ENCODE measurements at regions not wholly inside any gene's neighbourhood (a gene's known extent, or its start where the extent isn't known, plus 50 kb on each side); places are given as distances from the start of the nearest gene placed in this dataset.

DNA sequence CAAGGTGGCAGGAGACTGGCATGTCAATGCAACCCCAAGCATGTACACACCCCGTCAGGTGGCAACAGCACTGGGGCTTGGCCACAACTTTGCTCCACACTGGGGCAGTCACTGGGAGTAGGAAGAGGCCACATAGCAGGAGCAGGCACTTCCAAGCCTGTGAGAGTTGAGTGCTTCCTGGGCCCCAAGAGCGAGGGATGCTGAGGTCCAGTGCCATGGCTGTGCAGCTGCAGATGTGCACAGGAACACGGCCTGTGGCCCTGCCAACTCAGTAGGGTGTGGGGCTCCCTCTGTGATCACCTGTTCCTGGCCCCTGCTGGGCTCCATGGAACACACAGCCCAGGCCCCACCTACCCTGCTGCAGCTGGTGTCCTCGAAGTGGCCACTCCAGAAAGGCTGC lies 932.8 kb upstream of the SORCS1 start:
- no peaks in the 10 kb centered on the region for H4K20me1 ChIP-seq (ENCODE audit: control insufficient read depth, extremely low read depth, insufficient read depth, low read length)
- no peaks in the 10 kb centered on the region for H3K36me3 ChIP-seq (ENCODE audit: control insufficient read depth, insufficient read depth, low read length)
- no peak overlapping the region for H3K4me2 ChIP-seq (ENCODE audit: extremely low read depth, insufficient read depth, low read length)
- no peak overlapping the region for H3K9ac ChIP-seq (ENCODE audit: insufficient read depth, low read length)
- no peaks in the 10 kb centered on the region for H3K27me3 ChIP-seq (ENCODE audit: control insufficient read depth, insufficient read depth, low read length)
- TF ChIP-seq CTCF (conservative IDR thresholded peaks at IDR 0.05 in 1 of 2, IDR thresholded peaks at IDR 0.05 in 1 of 2; ENCODE audit: low read depth in 1 of 2, low read length in 2 of 2): no peak
- no peak for TF ChIP-seq EZH2 (IDR thresholded peaks at IDR 0.05; ENCODE audit: low read length, missing control alignments)
- no peak overlapping the region for H3K27ac ChIP-seq (ENCODE audit: insufficient read depth, low read length)
- no peak for DNase-seq (ENCODE audit: low read depth in 2 of 2)
- H3K79me2 ChIP-seq (ENCODE audit: control insufficient read depth, insufficient read depth, low read length): no peaks in the 10 kb centered on the region
- no peak overlapping the region for H2AFZ ChIP-seq (ENCODE audit: low read length)
- no peaks in the 10 kb centered on the region for H3K4me1 ChIP-seq (ENCODE audit: control insufficient read depth, extremely low read depth, insufficient read depth, low read length)
- H3K9me3 ChIP-seq (ENCODE audit: control insufficient read depth, insufficient read depth, low read depth, low read length): no peaks in the 10 kb centered on the region
- H3K4me3 ChIP-seq (replicated peaks in 1 of 4; ENCODE audit: control extremely low read depth in 1 of 4, insufficient read depth in 1 of 4, low read depth in 3 of 4, low read length in 4 of 4): no peak overlapping the region

- DNase-seq (ENCODE audit: low read depth in 2 of 2): no peak
- Histone ChIP-seq H3K27me3 (ENCODE audit: control insufficient read depth, insufficient read depth, low read length) (no peaks in the 10 kb centered on the region), H3K9me3 (ENCODE audit: control insufficient read depth, insufficient read depth, low read depth, low read length) (no peaks in the 10 kb centered on the region), H4K20me1 (ENCODE audit: control insufficient read depth, extremely low read depth, insufficient read depth, low read length) (no peaks in the 10 kb centered on the region), H2AFZ (ENCODE audit: low read length) (no peak overlapping the region), H3K4me2 (ENCODE audit: extremely low read depth, insufficient read depth, low read length) (no peak overlapping the region), H3K27ac (ENCODE audit: insufficient read depth, low read length) (no peak overlapping the region), H3K79me2 (ENCODE audit: control insufficient read depth, insufficient read depth, low read length) (no peaks in the 10 kb centered on the region), H3K9ac (ENCODE audit: insufficient read depth, low read length) (no peak overlapping the region), H3K4me3 (replicated peaks in 1 of 4; ENCODE audit: control extremely low read depth in 1 of 4, insufficient read depth in 1 of 4, low read depth in 3 of 4, low read length in 4 of 4) (no peak overlapping the region), H3K4me1 (ENCODE audit: control insufficient read depth, extremely low read depth, insufficient read depth, low read length) (no peaks in the 10 kb centered on the region), H3K36me3 (ENCODE audit: control insufficient read depth, insufficient read depth, low read length) (no peaks in the 10 kb centered on the region)
- no peak for TF ChIP-seq CTCF (conservative IDR thresholded peaks at IDR 0.05 in 1 of 2, IDR thresholded peaks at IDR 0.05 in 1 of 2; ENCODE audit: low read depth in 1 of 2, low read length in 2 of 2)
- TF ChIP-seq EZH2 (IDR thresholded peaks at IDR 0.05; ENCODE audit: low read length, missing control alignments): no peak
These were observed 931.7 kb upstream of the SORCS1 start for GRCh38 chr10:108095932-108096925.

- H3K79me2 ChIP-seq (ENCODE audit: control insufficient read depth, insufficient read depth, low read length): no peaks in the 10 kb centered on the region
- DNase-seq (ENCODE audit: low read depth in 2 of 2): no peak
- no peak overlapping the region for H3K27ac ChIP-seq (ENCODE audit: insufficient read depth, low read length)
- no peaks in the 10 kb centered on the region for H3K9me3 ChIP-seq (ENCODE audit: control insufficient read depth, insufficient read depth, low read depth, low read length)
- H3K36me3 ChIP-seq (ENCODE audit: control insufficient read depth, insufficient read depth, low read length): no peaks in the 10 kb centered on the region
- H4K20me1 ChIP-seq (ENCODE audit: control insufficient read depth, extremely low read depth, insufficient read depth, low read length): no peaks in the 10 kb centered on the region
- no peaks in the 10 kb centered on the region for H3K4me1 ChIP-seq (ENCODE audit: control insufficient read depth, extremely low read depth, insufficient read depth, low read length)
- H3K4me3 ChIP-seq (replicated peaks in 1 of 4; ENCODE audit: control extremely low read depth in 1 of 4, insufficient read depth in 1 of 4, low read depth in 3 of 4, low read length in 4 of 4): no peak overlapping the region
- TF ChIP-seq CTCF (conservative IDR thresholded peaks at IDR 0.05 in 1 of 2, IDR thresholded peaks at IDR 0.05 in 1 of 2; ENCODE audit: low read depth in 1 of 2, low read length in 2 of 2) (no peak), EZH2 (IDR thresholded peaks at IDR 0.05; ENCODE audit: low read length, missing control alignments) (no peak)
- H3K4me2 ChIP-seq (ENCODE audit: extremely low read depth, insufficient read depth, low read length): no peak overlapping the region
- H3K9ac ChIP-seq (ENCODE audit: insufficient read depth, low read length): no peak overlapping the region
- no peaks in the 10 kb centered on the region for H3K27me3 ChIP-seq (ENCODE audit: control insufficient read depth, insufficient read depth, low read length)
- H2AFZ ChIP-seq (ENCODE audit: low read length): no peak overlapping the region
These were observed 926.1 kb upstream of the SORCS1 start for GRCh38 chr10:108090476-108091215.

Data from fibroblast of lung (primary cell).